Uterus (tissue), 2 donors: ENCODE measurements at regions not wholly inside any gene's neighbourhood (a gene's known extent, or its start where the extent isn't known, plus 50 kb on each side); places are given as distances from the start of the nearest gene placed in this dataset.

Experiments used
- CTCF ChIP-seq, 4 experiments: fragments of 200-600 bp in 2 of 4; fragments of 450-650 bp in 2 of 4; sonication (generic) in 2 of 4; IDR thresholded peaks; one replicate each; pipeline ENCODE4 v1.5.1; 2016 to 2019; ENCODE audit warnings: antibody characterized with exemption in 4 of 4, mild to moderate bottlenecking in 2 of 4, moderate library complexity in 1 of 4
- POLR2A ChIP-seq, 2 donors: fragments of 450-650 bp; IDR thresholded peaks; one replicate each; pipeline ENCODE4 v1.6.1; 2016; ENCODE audit warnings: antibody characterized with exemption in 2 of 2, mild to moderate bottlenecking in 1 of 2, moderate library complexity in 1 of 2

GRCh38 chr2:183656121-183656520, 531.9 kb downstream of the NUP35 start:
- no peak for TF ChIP-seq CTCF (IDR thresholded peaks at IDR 0.05)
- no peak for TF ChIP-seq POLR2A (IDR thresholded peaks at IDR 0.05)
